NB4 (cell line): ENCODE measurements at regions not wholly inside any gene's neighbourhood (a gene's known extent, or its start where the extent isn't known, plus 50 kb on each side); places are given as distances from the start of the nearest gene placed in this dataset.

ENCODE experiments used
- DNase-seq: peaks from one replicate; pipeline ENCODE4 v3.0.0; 2010; ENCODE audit warnings: low read depth
- H3K4me3 ChIP-seq: one replicate; pipeline ENCODE4 v1.5.1; 2011; ENCODE audit warnings: mild to moderate bottlenecking, low read depth, low read length, moderate library complexity
- CTCF ChIP-seq: IDR thresholded peaks from one replicate; pipeline ENCODE4 v1.5.1; 2012; ENCODE audit warnings: low read depth, low read length
- MAX ChIP-seq: IDR thresholded peaks from 2 replicates; pipeline ENCODE4 v1.6.1; 2011; ENCODE audit warnings: low read depth, low read length
- MYC ChIP-seq: IDR thresholded peaks from 2 replicates; pipeline ENCODE4 v1.6.1; 2011; ENCODE audit warnings: low read depth, low read length
- POLR2A ChIP-seq: IDR thresholded peaks from 2 replicates; pipeline ENCODE4 v1.6.1; 2011; ENCODE audit warnings: mild to moderate bottlenecking; ENCODE audit not compliant: insufficient read length; ENCODE audit errors: extremely low read depth

GRCh38 chr5:3122985-3123762 lies 371.7 kb upstream of the IRX2 start:
- H3K4me3 ChIP-seq: no peak overlapping the region
- no peak for DNase-seq
- no peak for TF ChIP-seq POLR2A
- TF ChIP-seq MAX: no peak
- TF ChIP-seq CTCF: no peak
- TF ChIP-seq MYC: no peak

- TF ChIP-seq MAX (no peak), CTCF (no peak), MYC (no peak), POLR2A (no peak)
- H3K4me3 ChIP-seq: no peak overlapping the region
- DNase-seq: no peak
Observed at GRCh38 chr5:3122216-3122615, 370.7 kb upstream of the IRX2 start.

- TF ChIP-seq CTCF (no peak), MYC (no peak), POLR2A (no peak), MAX (no peak)
Observed at GRCh38 chr5:3121813-3122212, 370.3 kb upstream of the IRX2 start.

GRCh38 chr5:3120028-3120427 lies 368.6 kb upstream of the IRX2 start:
- TF ChIP-seq MYC (no peak), POLR2A (no peak), MAX (no peak), CTCF (no peak)
- no peak for DNase-seq
- H3K4me3 ChIP-seq: no peak overlapping the region

More at GRCh38 chr5:3121813-3122212, 370.3 kb upstream of the IRX2 start:
- no peak overlapping the region for H3K4me3 ChIP-seq
- no peak for DNase-seq

- DNase-seq: no peak
Observed at GRCh38 chr5:3119435-3119834, 368.0 kb upstream of the IRX2 start.

More at GRCh38 chr5:3119435-3119834, 368.0 kb upstream of the IRX2 start:
- TF ChIP-seq MAX (no peak), POLR2A (no peak), CTCF (no peak), MYC (no peak)
- H3K4me3 ChIP-seq: no peak overlapping the region
